Thoracic aorta (tissue), 2 donors: ENCODE measurements at regions not wholly inside any gene's neighbourhood (a gene's known extent, or its start where the extent isn't known, plus 50 kb on each side); places are given as distances from the start of the nearest gene placed in this dataset.

Experiments
- ATAC-seq: fragments of 150-250 bp; one replicate; pipeline ENCODE4 v1.8.0; 2017; ENCODE audit warnings: low read depth; ENCODE audit not compliant: insufficient number of reproducible peaks, low FRiP score
- DNase-seq: peaks from one replicate; pipeline ENCODE4 v3.0.0-alpha.2; 2020; ENCODE audit warnings: low spot score
- H3K27ac ChIP-seq, 2 donors: fragments of 200-600 bp; sonication (generic); 1 replicate in 1 of 2; 2 replicates in 1 of 2; pipeline ENCODE4 v1.5.1; 2016; ENCODE audit warnings: mild to moderate bottlenecking in 2 of 2, moderate library complexity in 2 of 2
- H3K27me3 ChIP-seq: fragments of 200-600 bp; sonication (generic); replicated peaks from 2 replicates; pipeline ENCODE4 v1.6.0; 2016; ENCODE audit warnings: mild to moderate bottlenecking; ENCODE audit not compliant: insufficient read depth
- H3K36me3 ChIP-seq: fragments of 200-600 bp; sonication (generic); one replicate; pipeline ENCODE4 v1.5.1; 2016
- H3K4me1 ChIP-seq, 2 donors: fragments of 200-600 bp; sonication (generic); 1 replicate in 1 of 2; 2 replicates in 1 of 2; pipeline versions ENCODE4 v1.5.1 to v1.6.0; 2016; ENCODE audit warnings: low read depth in 2 of 2, mild to moderate bottlenecking in 1 of 2; ENCODE audit not compliant: control insufficient read depth in 1 of 2
- H3K4me3 ChIP-seq: fragments of 200-600 bp; sonication (generic); 2 replicates; pipeline ENCODE4 v1.5.1; 2016; ENCODE audit warnings: mild to moderate bottlenecking
- H3K9me3 ChIP-seq: fragments of 200-600 bp; sonication (generic); 2 replicates; pipeline ENCODE4 v1.5.1; 2016
- TF ChIP-seq, protein P1 (sequence below): fragments of 200-600 bp; sonication (generic); IDR thresholded peaks from one replicate; pipeline ENCODE4 v1.5.1; 2019; ENCODE audit warnings: antibody characterized with exemption

DNA sequence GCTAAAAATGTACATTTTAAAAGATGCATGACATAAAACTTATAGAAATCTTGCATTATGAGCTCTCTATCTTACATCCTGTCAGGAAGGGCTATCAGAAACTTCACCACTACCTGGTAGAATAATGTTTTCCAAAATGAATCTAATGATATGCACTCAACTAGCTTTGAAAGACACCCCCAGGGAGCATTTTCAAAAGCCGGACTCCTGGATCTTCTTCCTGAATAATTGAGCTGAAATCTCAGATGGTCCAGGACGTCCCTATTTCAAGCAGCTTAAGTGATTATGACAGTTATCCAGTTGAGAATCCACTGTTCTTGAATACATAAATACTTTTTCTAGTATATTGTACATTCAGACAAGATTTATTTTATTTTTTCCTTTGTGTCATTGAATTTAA lies 200.6 kb upstream of the MGAT4C start:
- no peaks in the 10 kb centered on the region for H3K36me3 ChIP-seq
- no peaks in the 10 kb centered on the region for H3K27me3 ChIP-seq
- DNase-seq (no peak), ATAC-seq (no peak)
- no peaks in the 10 kb centered on the region for H3K9me3 ChIP-seq
- TF ChIP-seq, protein P1, sequence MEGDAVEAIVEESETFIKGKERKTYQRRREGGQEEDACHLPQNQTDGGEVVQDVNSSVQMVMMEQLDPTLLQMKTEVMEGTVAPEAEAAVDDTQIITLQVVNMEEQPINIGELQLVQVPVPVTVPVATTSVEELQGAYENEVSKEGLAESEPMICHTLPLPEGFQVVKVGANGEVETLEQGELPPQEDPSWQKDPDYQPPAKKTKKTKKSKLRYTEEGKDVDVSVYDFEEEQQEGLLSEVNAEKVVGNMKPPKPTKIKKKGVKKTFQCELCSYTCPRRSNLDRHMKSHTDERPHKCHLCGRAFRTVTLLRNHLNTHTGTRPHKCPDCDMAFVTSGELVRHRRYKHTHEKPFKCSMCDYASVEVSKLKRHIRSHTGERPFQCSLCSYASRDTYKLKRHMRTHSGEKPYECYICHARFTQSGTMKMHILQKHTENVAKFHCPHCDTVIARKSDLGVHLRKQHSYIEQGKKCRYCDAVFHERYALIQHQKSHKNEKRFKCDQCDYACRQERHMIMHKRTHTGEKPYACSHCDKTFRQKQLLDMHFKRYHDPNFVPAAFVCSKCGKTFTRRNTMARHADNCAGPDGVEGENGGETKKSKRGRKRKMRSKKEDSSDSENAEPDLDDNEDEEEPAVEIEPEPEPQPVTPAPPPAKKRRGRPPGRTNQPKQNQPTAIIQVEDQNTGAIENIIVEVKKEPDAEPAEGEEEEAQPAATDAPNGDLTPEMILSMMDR = no peak
- H3K4me3 ChIP-seq = no peak overlapping the region
- no peak overlapping the region for H3K27ac ChIP-seq
- H3K4me1 ChIP-seq = no peaks in the 10 kb centered on the region

DNA sequence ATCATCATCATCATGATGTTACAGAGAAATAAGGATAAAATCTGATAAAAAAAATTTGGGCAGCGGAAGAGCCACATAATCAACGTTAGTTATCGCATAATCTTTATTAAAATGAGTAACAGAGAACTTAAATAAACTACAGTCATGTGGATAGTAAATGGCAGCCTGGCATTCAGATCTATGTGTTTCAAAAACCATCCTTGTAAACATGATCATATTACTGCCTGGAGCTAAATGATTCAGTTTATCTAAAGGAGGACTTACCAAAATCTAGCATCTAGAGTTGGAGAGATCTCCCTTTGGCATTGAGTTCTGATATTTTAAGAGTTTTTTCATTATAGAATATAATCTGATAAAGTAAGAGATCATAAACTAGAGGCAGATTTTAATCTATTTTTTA lies 200.1 kb upstream of the MGAT4C start:
- Histone ChIP-seq H3K9me3 (no peaks in the 10 kb centered on the region), H3K27ac (no peak overlapping the region), H3K36me3 (no peaks in the 10 kb centered on the region), H3K27me3 (no peaks in the 10 kb centered on the region), H3K4me1 (no peaks in the 10 kb centered on the region), H3K4me3 (no peak overlapping the region)
- DNase-seq = no peak
- TF ChIP-seq, protein P1 = no peak
- ATAC-seq = no peak

DNA sequence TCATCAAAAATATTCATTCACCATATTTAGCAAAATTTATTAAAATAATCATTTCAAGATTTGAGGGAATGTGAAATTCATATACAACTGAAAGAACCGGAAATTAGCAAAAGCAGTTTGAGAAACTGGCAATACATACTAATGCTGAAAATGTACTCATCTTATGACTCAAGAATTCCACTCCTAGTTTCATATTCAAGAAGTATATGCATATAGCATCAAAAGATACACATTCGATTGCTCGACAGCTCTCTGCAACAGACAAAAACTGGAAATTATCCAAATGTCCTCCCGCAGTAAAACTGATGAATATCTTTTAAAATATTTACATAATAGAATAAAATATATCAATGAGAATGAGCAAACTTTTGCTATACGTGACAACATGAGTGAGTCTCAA lies 189.2 kb upstream of the MGAT4C start:
- TF ChIP-seq, protein P1 = no peak

DNA sequence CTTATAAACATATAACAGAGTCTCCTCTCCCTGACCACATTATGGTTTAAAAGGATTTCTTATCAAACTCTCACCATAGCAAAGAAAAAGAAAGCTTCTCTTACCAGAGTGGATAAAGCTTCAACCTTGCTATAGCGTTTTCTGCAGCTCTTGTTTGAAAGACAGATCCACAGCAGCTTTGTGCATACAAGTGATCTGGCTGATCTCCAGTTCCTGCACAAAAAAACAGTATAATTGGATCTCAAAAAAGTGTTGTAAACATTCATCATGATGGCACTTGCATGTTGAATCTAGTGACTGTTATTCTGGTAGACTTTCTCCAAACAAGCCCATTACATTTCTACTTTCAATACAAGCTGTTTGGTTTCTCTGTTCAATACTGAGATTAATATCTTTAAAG lies 178.9 kb upstream of the MGAT4C start:
- Histone ChIP-seq H3K4me1 (no peaks in the 10 kb centered on the region), H3K9me3 (peaks cover 6% of the 10 kb centered on the region), H3K36me3 (no peaks in the 10 kb centered on the region), H3K27me3 (no peaks in the 10 kb centered on the region), H3K4me3 (no peak overlapping the region), H3K27ac (no peak overlapping the region)
- no peak for DNase-seq
- no peak for ATAC-seq
- TF ChIP-seq, protein P1 = no peak

More for the DNA sequence above, 189.2 kb upstream of the MGAT4C start:
- Histone ChIP-seq H3K9me3 (no peaks in the 10 kb centered on the region), H3K27me3 (no peaks in the 10 kb centered on the region), H3K4me1 (no peaks in the 10 kb centered on the region), H3K27ac (no peak overlapping the region), H3K4me3 (no peak overlapping the region), H3K36me3 (no peaks in the 10 kb centered on the region)
- ATAC-seq = no peak
- DNase-seq = no peak

DNA sequence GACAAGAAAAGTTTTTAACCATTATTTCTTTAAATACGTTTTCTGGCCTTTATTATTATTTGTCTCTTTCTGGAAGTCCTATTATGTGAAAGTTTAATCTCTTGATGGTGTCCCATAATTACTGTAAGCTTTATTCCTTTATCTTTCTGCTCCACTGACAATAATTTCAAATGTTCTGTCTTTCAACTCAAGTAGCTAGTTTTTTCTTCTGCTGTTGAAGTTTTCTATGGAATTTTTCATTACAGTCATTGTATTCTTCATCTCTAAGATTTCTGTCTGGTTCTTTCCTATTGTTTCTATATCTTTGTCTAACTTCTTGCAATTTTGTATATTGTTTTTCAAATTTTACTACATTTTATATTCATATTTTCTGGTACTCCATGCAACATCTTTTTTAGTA lies 173.6 kb upstream of the MGAT4C start:
- TF ChIP-seq, protein P1 = no peak
- Histone ChIP-seq H3K27me3 (no peaks in the 10 kb centered on the region), H3K36me3 (no peaks in the 10 kb centered on the region), H3K9me3 (peaks cover 9% of the 10 kb centered on the region), H3K4me3 (no peak overlapping the region), H3K4me1 (no peaks in the 10 kb centered on the region), H3K27ac (no peak overlapping the region)
- DNase-seq = no peak
- ATAC-seq = no peak
